ENCODE measurements at regions not wholly inside any gene's neighbourhood (a gene's known extent, or its start where the extent isn't known, plus 50 kb on each side); places are given as distances from the start of the nearest gene placed in this dataset.
"Not testable (repeated sequence)": the region's sequence is repeated elsewhere in the genome, so short reads cannot be mapped to it uniquely, and the experiment has no call there.

- DNase-seq (ENCODE audit: low read depth in 1 of 2, low spot score in 1 of 2); H3K4me3 ChIP-seq; H3K27me3 ChIP-seq; H3K27ac ChIP-seq; H3K4me1 ChIP-seq (ENCODE audit: low read depth); H3K36me3 ChIP-seq; H3K9me3 ChIP-seq (ENCODE audit: low read depth): not testable (repeated sequence)
Measured at GRCh38 chr21:32823296-32823695, 51.7 kb upstream of the PAXBP1 start.

- no peaks in the 10 kb centered on the region for H3K27me3 ChIP-seq
- H3K4me1 ChIP-seq (ENCODE audit: low read depth) = no peaks in the 10 kb centered on the region
- no peaks in the 10 kb centered on the region for H3K9me3 ChIP-seq (ENCODE audit: low read depth)
- DNase-seq (ENCODE audit: low read depth in 1 of 2, low spot score in 1 of 2) = no peak
- no peak for TF ChIP-seq CTCF (IDR thresholded peaks at IDR 0.05; ENCODE audit: low read depth, low read length)
- no peaks in the 10 kb centered on the region for H3K36me3 ChIP-seq
- H3K4me3 ChIP-seq = no peak overlapping the region
- H3K27ac ChIP-seq = no peak overlapping the region
Measured at GRCh38 chr21:32824950-32825349, 53.4 kb upstream of the PAXBP1 start.

GRCh38 chr21:32826329-32827167 is 55.0 kb upstream of the PAXBP1 start:
- Histone ChIP-seq H3K27ac (no peak overlapping the region), H3K9me3 (ENCODE audit: low read depth) (no peaks in the 10 kb centered on the region), H3K36me3 (no peaks in the 10 kb centered on the region), H3K4me1 (ENCODE audit: low read depth) (no peaks in the 10 kb centered on the region), H3K4me3 (no peak overlapping the region), H3K27me3 (no peaks in the 10 kb centered on the region)
- peak; percentile 59 for TF ChIP-seq CTCF (IDR thresholded peaks at IDR 0.05; ENCODE audit: low read depth, low read length)
- DNase-seq (ENCODE audit: low read depth in 1 of 2, low spot score in 1 of 2) = peak; percentile 68 to 77

GRCh38 chr21:32828908-32829307 is 57.4 kb upstream of the PAXBP1 start:
- no peaks in the 10 kb centered on the region for H3K9me3 ChIP-seq (ENCODE audit: low read depth)
- no peaks in the 10 kb centered on the region for H3K27me3 ChIP-seq
- H3K36me3 ChIP-seq = no peaks in the 10 kb centered on the region
- no peaks in the 10 kb centered on the region for H3K4me1 ChIP-seq (ENCODE audit: low read depth)
- H3K4me3 ChIP-seq = no peak overlapping the region
- no peak for DNase-seq (ENCODE audit: low read depth in 1 of 2, low spot score in 1 of 2)
- TF ChIP-seq CTCF (IDR thresholded peaks at IDR 0.05; ENCODE audit: low read depth, low read length) = no peak
- no peak overlapping the region for H3K27ac ChIP-seq

- Histone ChIP-seq H3K9me3 (ENCODE audit: low read depth) (no peaks in the 10 kb centered on the region), H3K4me3 (no peak overlapping the region), H3K36me3 (no peaks in the 10 kb centered on the region), H3K27ac (no peak overlapping the region), H3K4me1 (ENCODE audit: low read depth) (no peaks in the 10 kb centered on the region), H3K27me3 (no peaks in the 10 kb centered on the region)
- no peak for DNase-seq (ENCODE audit: low read depth in 1 of 2, low spot score in 1 of 2)
- no peak for TF ChIP-seq CTCF (IDR thresholded peaks at IDR 0.05; ENCODE audit: low read depth, low read length)
Measured at GRCh38 chr21:32829504-32829903, 57.9 kb upstream of the PAXBP1 start.

GRCh38 chr21:32831779-32832178 is 60.2 kb upstream of the PAXBP1 start:
- DNase-seq (ENCODE audit: low read depth in 1 of 2, low spot score in 1 of 2); H3K4me1 ChIP-seq (ENCODE audit: low read depth); H3K4me3 ChIP-seq; H3K27me3 ChIP-seq; H3K27ac ChIP-seq; H3K36me3 ChIP-seq; H3K9me3 ChIP-seq (ENCODE audit: low read depth): not testable (repeated sequence)
